Ascending aorta (tissue), 2 donors: ENCODE measurements at regions not wholly inside any gene's neighbourhood (a gene's known extent, or its start where the extent isn't known, plus 50 kb on each side); places are given as distances from the start of the nearest gene placed in this dataset.

Experiments
- DNase-seq, 2 donors: peaks; one replicate each; pipeline ENCODE4 v3.0.0-alpha.2; 2019; ENCODE audit warnings: low spot score in 2 of 2
- H3K27ac ChIP-seq, 2 donors: fragments of 200-600 bp; sonication (generic); one replicate each; pipeline ENCODE4 v1.5.1; 2016 to 2017; ENCODE audit warnings: mild to moderate bottlenecking in 1 of 2
- H3K27me3 ChIP-seq: fragments of 200-600 bp; sonication (generic); one replicate; pipeline ENCODE4 v1.5.1; 2017
- H3K36me3 ChIP-seq, 2 donors: fragments of 200-600 bp; sonication (generic); one replicate each; pipeline ENCODE4 v1.5.1; 2016
- H3K4me1 ChIP-seq, 2 donors: fragments of 200-600 bp; sonication (generic); one replicate each; pipeline ENCODE4 v1.5.1; 2016 to 2017; ENCODE audit warnings: mild to moderate bottlenecking in 1 of 2
- H3K4me3 ChIP-seq, 2 donors: fragments of 200-600 bp; sonication (generic); one replicate each; pipeline ENCODE4 v1.5.1; 2016 to 2017; ENCODE audit warnings: mild to moderate bottlenecking in 1 of 2
- H3K9me3 ChIP-seq, 2 donors: fragments of 200-600 bp; sonication (generic); one replicate each; pipeline ENCODE4 v1.5.1; 2016
- intact Hi-C: fragments of 100-400 bp; cut with DNase I; formaldehyde crosslinking; loops from one replicate; pipeline ENCODE4 v1.15.1; 2023
- TF ChIP-seq, protein P1 (sequence below), 3 experiments: fragments of 200-600 bp in 2 of 3; fragments of 450-650 bp in 1 of 3; sonication (generic) in 2 of 3; IDR thresholded peaks; one replicate each; pipeline ENCODE4 v1.5.1; 2016 to 2019; ENCODE audit warnings: antibody characterized with exemption in 3 of 3, mild to moderate bottlenecking in 1 of 3, moderate library complexity in 1 of 3

DNA sequence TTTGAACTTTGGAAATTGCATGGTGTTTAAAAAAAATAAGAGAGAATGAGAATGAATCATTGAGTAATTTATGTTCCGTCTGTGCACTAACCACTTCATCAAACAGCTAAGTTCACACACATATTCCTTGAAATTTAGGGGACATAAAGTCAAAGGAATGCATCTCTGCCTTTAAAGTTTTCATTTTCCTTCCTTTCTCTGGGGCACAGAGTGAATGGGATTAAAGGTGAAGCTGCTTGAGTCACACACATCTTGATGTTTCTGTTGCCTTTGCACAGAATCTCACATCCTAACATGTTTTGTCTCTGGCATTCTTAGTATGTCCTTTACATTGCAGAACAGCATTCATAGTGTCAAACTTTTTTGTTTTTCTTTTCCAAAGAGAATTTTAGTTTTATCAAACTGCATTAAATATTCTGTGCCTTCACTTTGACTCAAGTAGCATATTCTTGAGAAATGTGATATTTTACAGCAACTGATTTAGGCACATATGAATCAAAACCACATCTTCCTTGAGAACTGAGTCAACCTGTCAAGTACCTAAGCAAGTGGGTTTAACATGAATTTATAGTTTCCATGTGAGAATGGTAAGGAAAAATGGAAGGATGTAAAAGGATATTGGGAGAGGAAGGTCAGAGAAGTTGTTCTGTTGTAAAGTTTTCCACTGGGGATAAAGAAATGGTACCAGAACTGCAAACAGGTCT, 169.1 kb upstream of the THUMPD2 start:
- no peaks in the 10 kb centered on the region for H3K4me1 ChIP-seq
- no peak overlapping the region for H3K4me3 ChIP-seq
- TF ChIP-seq, protein P1, sequence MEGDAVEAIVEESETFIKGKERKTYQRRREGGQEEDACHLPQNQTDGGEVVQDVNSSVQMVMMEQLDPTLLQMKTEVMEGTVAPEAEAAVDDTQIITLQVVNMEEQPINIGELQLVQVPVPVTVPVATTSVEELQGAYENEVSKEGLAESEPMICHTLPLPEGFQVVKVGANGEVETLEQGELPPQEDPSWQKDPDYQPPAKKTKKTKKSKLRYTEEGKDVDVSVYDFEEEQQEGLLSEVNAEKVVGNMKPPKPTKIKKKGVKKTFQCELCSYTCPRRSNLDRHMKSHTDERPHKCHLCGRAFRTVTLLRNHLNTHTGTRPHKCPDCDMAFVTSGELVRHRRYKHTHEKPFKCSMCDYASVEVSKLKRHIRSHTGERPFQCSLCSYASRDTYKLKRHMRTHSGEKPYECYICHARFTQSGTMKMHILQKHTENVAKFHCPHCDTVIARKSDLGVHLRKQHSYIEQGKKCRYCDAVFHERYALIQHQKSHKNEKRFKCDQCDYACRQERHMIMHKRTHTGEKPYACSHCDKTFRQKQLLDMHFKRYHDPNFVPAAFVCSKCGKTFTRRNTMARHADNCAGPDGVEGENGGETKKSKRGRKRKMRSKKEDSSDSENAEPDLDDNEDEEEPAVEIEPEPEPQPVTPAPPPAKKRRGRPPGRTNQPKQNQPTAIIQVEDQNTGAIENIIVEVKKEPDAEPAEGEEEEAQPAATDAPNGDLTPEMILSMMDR (IDR thresholded peaks at IDR 0.05): no peak
- DNase-seq: no peak
- intact Hi-C loops: no loop called here
- H3K27ac ChIP-seq: no peak overlapping the region
- H3K9me3 ChIP-seq: no peaks in the 10 kb centered on the region
- no peaks in the 10 kb centered on the region for H3K36me3 ChIP-seq
- no peaks in the 10 kb centered on the region for H3K27me3 ChIP-seq

DNA sequence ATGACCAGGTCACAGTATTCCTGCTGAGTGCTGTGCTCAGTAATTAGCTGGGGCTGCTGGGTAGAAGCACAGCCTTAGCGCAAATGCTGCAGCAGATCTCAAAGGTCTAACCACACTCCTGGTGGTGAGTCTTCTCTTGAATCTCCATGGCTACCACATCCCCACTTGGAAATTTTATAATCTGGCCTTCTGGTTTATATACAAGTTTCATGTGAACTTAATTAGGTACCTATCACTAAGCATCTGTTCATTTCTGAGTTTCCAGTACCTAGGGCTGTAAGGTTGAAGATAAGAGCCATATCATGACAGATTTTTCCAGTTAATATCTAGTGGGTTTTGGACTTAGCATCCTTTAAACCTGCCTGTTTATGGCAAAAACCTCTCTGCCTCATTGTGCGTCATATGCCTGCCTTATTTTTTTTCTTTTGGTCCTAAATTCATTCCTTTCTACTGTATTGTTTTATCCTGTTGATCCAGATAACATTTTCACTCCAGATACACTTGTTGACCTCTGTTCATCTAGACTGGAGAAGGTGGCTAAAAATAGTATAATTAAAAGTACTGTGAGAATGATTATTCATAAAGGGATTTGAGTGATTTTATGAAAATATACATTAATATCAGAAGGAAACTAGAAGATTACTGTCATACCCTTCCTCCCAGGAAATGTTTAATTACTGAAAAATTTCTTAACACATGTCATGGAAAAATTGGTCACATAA, 168.4 kb upstream of the THUMPD2 start:
- no peak for DNase-seq
- Histone ChIP-seq H3K27me3 (no peaks in the 10 kb centered on the region), H3K36me3 (no peaks in the 10 kb centered on the region), H3K9me3 (no peaks in the 10 kb centered on the region), H3K27ac (no peak overlapping the region), H3K4me3 (no peak overlapping the region), H3K4me1 (no peaks in the 10 kb centered on the region)
- intact Hi-C loops: no loop called here
- TF ChIP-seq, protein P1 (IDR thresholded peaks at IDR 0.05): no peak

DNA sequence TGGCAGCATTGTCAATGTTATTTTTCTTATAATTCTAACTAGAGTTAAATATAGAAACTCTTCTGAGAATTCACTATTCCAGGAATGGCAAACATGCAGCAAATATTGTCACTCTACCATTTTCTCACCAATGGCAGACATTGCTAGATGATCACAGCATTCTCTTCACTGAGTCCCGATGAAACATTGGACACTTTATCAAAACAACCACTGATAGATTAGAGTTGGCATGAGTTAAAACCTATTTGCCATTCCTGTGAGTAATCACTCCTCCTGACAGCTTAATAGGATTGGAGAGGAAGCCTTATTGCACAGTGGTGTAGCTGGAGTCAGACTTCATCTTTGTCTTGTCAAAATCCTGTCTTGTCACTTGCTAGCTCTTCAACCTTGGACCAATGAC, 163.9 kb upstream of the THUMPD2 start:
- DNase-seq: no peak
- TF ChIP-seq, protein P1 (IDR thresholded peaks at IDR 0.05): no peak
- no peaks in the 10 kb centered on the region for H3K4me1 ChIP-seq
- H3K4me3 ChIP-seq: no peak overlapping the region
- H3K36me3 ChIP-seq: no peaks in the 10 kb centered on the region
- H3K27ac ChIP-seq: no peak overlapping the region
- intact Hi-C loops: no loop called here
- no peaks in the 10 kb centered on the region for H3K9me3 ChIP-seq
- H3K27me3 ChIP-seq: no peaks in the 10 kb centered on the region

DNA sequence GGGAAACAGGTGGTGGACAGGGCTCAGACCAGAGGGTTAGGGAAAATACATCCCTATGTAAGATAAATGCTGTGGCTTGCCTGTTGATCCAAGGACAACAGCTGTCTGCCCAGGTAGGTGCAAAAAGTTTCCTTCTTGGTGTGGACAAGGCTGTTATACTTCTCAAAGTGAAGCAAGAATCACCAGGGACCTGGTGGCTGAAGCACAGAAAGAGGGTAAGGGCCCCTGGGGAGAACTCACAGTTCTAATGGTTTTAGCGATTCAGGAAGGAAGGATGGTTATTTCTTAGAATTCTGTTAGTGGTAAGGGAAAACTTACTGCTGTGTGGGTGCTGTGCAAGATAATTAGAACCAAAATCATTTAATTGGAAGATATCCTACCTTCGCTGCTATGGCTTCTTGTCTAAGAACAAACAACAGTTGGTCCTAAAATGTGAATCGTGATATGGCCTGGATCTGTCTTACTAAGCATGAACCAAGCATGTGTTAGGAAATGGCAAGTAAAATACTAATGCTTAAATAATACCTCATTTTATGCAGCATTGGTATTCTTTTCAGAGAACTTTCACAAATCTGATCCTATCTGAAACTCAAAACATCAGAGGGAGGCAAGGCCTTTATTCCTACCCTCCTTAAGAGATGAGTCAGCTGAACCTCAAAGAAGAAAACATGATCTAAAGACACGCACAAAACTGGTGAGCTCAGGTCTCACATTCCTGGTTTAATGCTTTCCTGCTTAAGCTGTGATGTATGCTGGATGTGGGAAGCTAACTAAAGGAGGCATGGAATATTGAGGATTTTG, 159.2 kb upstream of the THUMPD2 start:
- intact Hi-C loops: no loop called here
- no peaks in the 10 kb centered on the region for H3K36me3 ChIP-seq
- H3K27me3 ChIP-seq: no peaks in the 10 kb centered on the region
- no peaks in the 10 kb centered on the region for H3K4me1 ChIP-seq
- H3K4me3 ChIP-seq: no peak overlapping the region
- no peaks in the 10 kb centered on the region for H3K9me3 ChIP-seq
- no peak for DNase-seq
- TF ChIP-seq, protein P1 (IDR thresholded peaks at IDR 0.05): no peak
- no peak overlapping the region for H3K27ac ChIP-seq

DNA sequence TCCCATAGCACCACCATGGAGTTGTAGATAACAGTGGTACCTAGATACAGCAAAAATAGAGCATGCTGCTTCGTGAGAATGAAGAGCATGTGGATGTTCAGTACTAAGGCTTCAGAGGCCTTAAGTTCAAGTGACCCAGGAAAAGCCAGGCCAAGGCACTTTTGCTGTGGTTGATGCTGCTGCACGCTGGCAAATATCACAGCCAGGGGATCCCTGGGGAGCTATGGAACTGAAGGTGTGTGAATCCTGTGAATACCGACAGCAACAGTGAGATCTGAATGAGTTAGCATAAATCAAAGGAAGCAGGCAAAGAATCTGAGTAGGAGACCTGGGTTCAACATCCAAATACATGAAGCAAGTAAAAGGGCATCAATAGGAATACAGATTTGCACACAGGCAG, 158.6 kb upstream of the THUMPD2 start:
- Histone ChIP-seq H3K36me3 (no peaks in the 10 kb centered on the region), H3K4me3 (no peak overlapping the region), H3K27ac (no peak overlapping the region), H3K27me3 (no peaks in the 10 kb centered on the region), H3K4me1 (no peaks in the 10 kb centered on the region), H3K9me3 (no peaks in the 10 kb centered on the region)
- no peak for DNase-seq
- TF ChIP-seq, protein P1 (IDR thresholded peaks at IDR 0.05): no peak
- intact Hi-C loops: no loop called here
